HUES64 (cell line): ENCODE measurements at regions not wholly inside any gene's neighbourhood (a gene's known extent, or its start where the extent isn't known, plus 50 kb on each side); places are given as distances from the start of the nearest gene placed in this dataset.

Experiments
- H3K27ac ChIP-seq: 2 replicates; pipeline ENCODE4 v1.7.0; 2013; ENCODE audit warnings: low read depth, low read length, inconsistent platforms
- H3K27me3 ChIP-seq: 2 replicates; pipeline ENCODE4 v1.6.1; 2013; ENCODE audit warnings: mild to moderate bottlenecking, low read length; ENCODE audit not compliant: insufficient read depth
- H3K36me3 ChIP-seq: 2 replicates; pipeline ENCODE4 v1.6.1; 2013; ENCODE audit warnings: mild to moderate bottlenecking, low read length; ENCODE audit not compliant: insufficient read depth
- H3K4me1 ChIP-seq: 2 replicates; pipeline ENCODE4 v1.6.1; 2013; ENCODE audit warnings: mild to moderate bottlenecking, low read length, moderate library complexity; ENCODE audit not compliant: insufficient read depth
- H3K4me3 ChIP-seq: 2 replicates; pipeline ENCODE4 v1.5.1; 2013; ENCODE audit warnings: mild to moderate bottlenecking, low read length, moderate library complexity
- H3K9ac ChIP-seq: 2 replicates; pipeline ENCODE4 v1.6.1; 2013; ENCODE audit warnings: mild to moderate bottlenecking, low read depth, low read length
- H3K9me3 ChIP-seq: 2 replicates; pipeline ENCODE4 v1.6.1; 2013; ENCODE audit warnings: low read depth, low read length; ENCODE audit not compliant: insufficient read depth
- WGBS: fragments of 150-250, 120-280 bp; methylation state at CpG from one replicate; pipeline ENCODE4 v1.1.7; 2013; ENCODE audit warnings: missing lambda C conversion rate; 5-methylcytosine and 5-hydroxymethylcytosine counted together

DNA sequence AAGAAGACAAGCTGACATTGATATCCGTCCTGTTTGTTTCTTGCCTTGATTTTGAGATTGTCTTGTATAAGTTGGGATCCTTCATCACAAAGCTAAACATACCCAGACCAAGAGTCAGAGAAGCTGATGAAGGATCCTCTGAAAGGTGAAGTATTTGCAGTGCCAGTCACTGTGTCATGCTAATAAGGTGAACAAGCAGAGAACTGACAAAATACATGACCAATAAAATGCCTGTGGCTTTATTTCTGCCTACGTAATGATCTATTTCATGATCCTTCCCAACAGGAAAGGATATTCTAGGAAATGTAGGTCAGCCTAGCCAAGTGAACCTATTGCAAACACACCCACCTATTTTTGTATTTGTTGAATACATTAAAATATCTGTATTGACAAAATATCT, 351.3 kb upstream of the CDH9 start:
- H3K4me3 ChIP-seq = no peak overlapping the region
- no peaks in the 10 kb centered on the region for H3K9me3 ChIP-seq
- WGBS = 100% methylated on average over 2 of the region's 2 CpGs
- no peak overlapping the region for H3K27ac ChIP-seq
- H3K4me1 ChIP-seq = peaks cover 7% of the 10 kb centered on the region; the same call in 1 of the 2 replicates
- no peak overlapping the region for H3K9ac ChIP-seq
- no peaks in the 10 kb centered on the region for H3K27me3 ChIP-seq
- H3K36me3 ChIP-seq = no peaks in the 10 kb centered on the region

DNA sequence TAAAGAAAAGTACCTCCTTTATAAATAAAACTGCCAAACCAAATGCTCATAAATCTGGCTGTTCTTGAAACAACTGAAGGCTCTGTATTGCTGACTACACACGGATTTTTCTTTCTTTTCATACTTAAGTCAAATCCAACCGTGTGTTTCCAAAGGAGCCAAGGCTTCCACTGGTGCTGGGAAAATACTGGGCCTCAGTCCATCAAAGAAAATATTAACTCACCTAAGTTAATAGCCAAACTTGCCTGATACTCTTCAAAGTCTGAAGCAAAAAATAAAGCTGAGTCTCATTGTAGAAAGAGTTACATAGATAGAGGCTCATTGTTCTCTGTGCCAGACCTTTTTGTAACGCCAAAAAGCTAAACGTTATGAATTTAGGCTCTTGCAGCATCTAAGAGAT, 350.4 kb upstream of the CDH9 start:
- H3K4me1 ChIP-seq = peaks cover 7% of the 10 kb centered on the region; the same call in 1 of the 2 replicates
- H3K9me3 ChIP-seq = no peaks in the 10 kb centered on the region
- WGBS = 94% methylated on average over 4 of the region's 4 CpGs

DNA sequence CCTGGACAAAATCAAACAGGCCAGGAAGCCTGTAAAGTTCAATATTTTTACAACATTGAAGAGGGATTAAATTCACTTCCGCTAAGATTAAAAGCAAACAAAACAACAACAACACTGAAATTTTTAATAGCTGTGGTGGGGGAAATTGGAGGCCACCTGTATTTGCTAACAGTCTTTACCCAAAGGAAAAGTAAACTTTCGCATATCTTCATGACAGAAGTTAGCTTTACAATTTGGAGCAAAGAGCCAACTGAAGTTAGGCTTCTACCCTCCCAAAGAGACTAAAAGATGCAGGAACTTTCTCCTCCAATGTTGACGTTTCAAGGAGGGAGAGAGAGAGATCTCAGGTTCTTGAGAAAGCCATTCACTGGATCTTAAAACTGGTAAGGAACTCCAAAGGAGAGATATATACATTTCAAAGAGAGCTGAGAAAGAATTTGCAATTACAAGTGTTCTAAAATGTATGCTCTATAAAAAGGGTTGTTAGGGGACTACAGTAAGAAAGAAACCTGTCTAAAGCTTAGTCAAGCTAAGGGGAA, 349.2 kb upstream of the CDH9 start:
- H3K27me3 ChIP-seq = no peaks in the 10 kb centered on the region
- H3K27ac ChIP-seq = no peak overlapping the region; the same call in 1 of the 2 replicates
- peaks cover 7% of the 10 kb centered on the region; the same call in 1 of the 2 replicates for H3K4me1 ChIP-seq
- no peak overlapping the region for H3K9ac ChIP-seq
- no peaks in the 10 kb centered on the region for H3K36me3 ChIP-seq
- no peak overlapping the region for H3K4me3 ChIP-seq
- H3K9me3 ChIP-seq = no peaks in the 10 kb centered on the region
- WGBS = 67% methylated on average over 2 of the region's 3 CpGs

More for the DNA sequence above, 350.4 kb upstream of the CDH9 start:
- Histone ChIP-seq H3K27ac (no peak overlapping the region), H3K9ac (no peak overlapping the region), H3K27me3 (no peaks in the 10 kb centered on the region), H3K4me3 (no peak overlapping the region), H3K36me3 (no peaks in the 10 kb centered on the region)

DNA sequence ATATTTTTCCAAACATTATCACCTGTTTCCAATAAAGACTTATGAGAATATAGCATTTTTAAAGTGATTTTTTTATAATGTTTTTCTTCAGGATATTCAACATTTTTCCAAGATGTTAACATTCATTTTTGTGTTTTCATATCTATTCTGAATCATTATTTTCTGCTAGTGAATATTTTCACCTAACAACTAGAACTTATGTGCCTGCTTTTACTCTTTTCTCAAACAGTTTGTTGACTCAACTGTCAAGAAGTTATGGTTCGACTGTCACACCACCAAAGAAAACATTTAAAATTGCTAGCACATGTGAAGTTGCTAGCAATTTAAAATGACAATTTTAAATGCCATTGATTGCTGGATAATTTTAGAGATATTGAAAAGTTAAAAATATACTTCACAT, 343.3 kb upstream of the CDH9 start:
- Histone ChIP-seq H3K4me1 (no peaks in the 10 kb centered on the region), H3K4me3 (no peak overlapping the region), H3K27me3 (no peaks in the 10 kb centered on the region), H3K27ac (no peak overlapping the region), H3K36me3 (no peaks in the 10 kb centered on the region), H3K9ac (no peak overlapping the region), H3K9me3 (no peaks in the 10 kb centered on the region)
- WGBS = 100% methylated on average over 1 of the region's 1 CpG

- no peaks in the 10 kb centered on the region for H3K36me3 ChIP-seq
- H3K9me3 ChIP-seq = no peaks in the 10 kb centered on the region
- WGBS = 82% methylated on average over 4 of the region's 4 CpGs
- no peak overlapping the region for H3K27ac ChIP-seq
- no peaks in the 10 kb centered on the region for H3K27me3 ChIP-seq
- no peak overlapping the region for H3K9ac ChIP-seq
- H3K4me1 ChIP-seq = no peaks in the 10 kb centered on the region
- no peak overlapping the region for H3K4me3 ChIP-seq
Observed at GRCh38 chr5:27377626-27378025, 339.2 kb upstream of the CDH9 start.

- no peak overlapping the region for H3K27ac ChIP-seq
- no peaks in the 10 kb centered on the region for H3K27me3 ChIP-seq
- H3K36me3 ChIP-seq = no peaks in the 10 kb centered on the region
- H3K4me3 ChIP-seq = no peak overlapping the region
- WGBS = 93% methylated on average over 6 of the region's 6 CpGs
- H3K9ac ChIP-seq = no peak overlapping the region
- no peaks in the 10 kb centered on the region for H3K4me1 ChIP-seq
- no peaks in the 10 kb centered on the region for H3K9me3 ChIP-seq
Observed at GRCh38 chr5:27353970-27354369, 315.6 kb upstream of the CDH9 start.

DNA sequence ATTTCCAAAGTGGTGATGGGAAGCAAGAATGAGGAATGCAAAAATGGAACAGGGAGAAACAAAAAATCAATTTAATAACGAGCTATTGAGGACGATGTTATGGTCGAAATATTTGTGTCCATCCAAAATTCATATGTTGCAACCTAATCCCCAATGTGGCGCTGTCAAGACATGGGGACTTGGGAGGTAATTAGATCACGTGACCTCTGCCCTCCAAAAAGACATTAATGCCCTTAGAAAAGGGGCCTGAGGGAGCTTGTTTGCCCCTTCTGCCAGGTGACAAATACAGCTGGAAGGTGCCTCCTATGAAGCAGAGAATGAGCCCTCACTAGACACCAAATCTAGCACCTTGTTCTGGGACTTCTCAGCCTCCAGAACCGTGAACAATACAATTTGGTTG, 315.2 kb upstream of the CDH9 start:
- H3K4me1 ChIP-seq = no peaks in the 10 kb centered on the region
- WGBS = 96% methylated on average over 6 of the region's 6 CpGs
- H3K36me3 ChIP-seq = no peaks in the 10 kb centered on the region
- no peaks in the 10 kb centered on the region for H3K27me3 ChIP-seq
- no peak overlapping the region for H3K9ac ChIP-seq
- H3K4me3 ChIP-seq = no peak overlapping the region
- no peaks in the 10 kb centered on the region for H3K9me3 ChIP-seq
- no peak overlapping the region for H3K27ac ChIP-seq

GRCh38 chr5:27341342-27341741, 303.0 kb upstream of the CDH9 start:
- H3K9ac ChIP-seq = no peak overlapping the region
- H3K27me3 ChIP-seq = no peaks in the 10 kb centered on the region
- no peak overlapping the region for H3K4me3 ChIP-seq
- peaks cover 7% of the 10 kb centered on the region; the same call in 1 of the 2 replicates for H3K9me3 ChIP-seq
- peaks cover 11% of the 10 kb centered on the region; the same call in 1 of the 2 replicates for H3K4me1 ChIP-seq
- H3K27ac ChIP-seq = no peak overlapping the region
- no peaks in the 10 kb centered on the region for H3K36me3 ChIP-seq

GRCh38 chr5:27336817-27337216, 298.4 kb upstream of the CDH9 start:
- H3K27me3 ChIP-seq = no peaks in the 10 kb centered on the region
- no peak overlapping the region for H3K27ac ChIP-seq
- no peak overlapping the region for H3K9ac ChIP-seq
- WGBS = 95% methylated on average over 1 of the region's 1 CpG
- peaks cover 7% of the 10 kb centered on the region; the same call in 1 of the 2 replicates for H3K9me3 ChIP-seq
- H3K36me3 ChIP-seq = no peaks in the 10 kb centered on the region
- H3K4me1 ChIP-seq = 0 out of 2 replicates have a peak, but pooled peaks cover 3% of the 10 kb centered on the region
- no peak overlapping the region for H3K4me3 ChIP-seq

DNA sequence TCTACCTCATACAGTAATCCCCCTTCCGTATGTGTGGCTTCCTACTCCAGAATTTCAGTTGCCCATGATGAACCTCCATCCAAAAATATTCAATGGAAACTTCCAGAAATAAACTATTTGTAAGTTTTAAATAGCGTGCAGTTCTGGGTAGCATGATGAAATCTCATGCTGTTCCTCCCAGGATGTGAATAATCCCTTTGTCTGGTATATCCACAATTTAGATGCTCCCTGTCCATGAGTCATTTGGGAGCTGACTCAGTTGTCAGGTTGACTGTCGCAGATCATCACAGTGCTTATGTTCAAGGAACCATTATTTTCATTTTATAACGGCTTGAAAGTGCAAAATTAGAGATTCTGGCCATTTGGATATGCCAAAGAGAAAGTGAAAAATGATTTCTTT, 290.1 kb upstream of the CDH9 start:
- Histone ChIP-seq H3K27me3 (no peaks in the 10 kb centered on the region), H3K36me3 (no peaks in the 10 kb centered on the region), H3K4me1 (no peaks in the 10 kb centered on the region), H3K9ac (no peak overlapping the region), H3K4me3 (no peak overlapping the region), H3K27ac (no peak overlapping the region), H3K9me3 (no peaks in the 10 kb centered on the region)
- 95% methylated on average over 4 of the region's 4 CpGs for WGBS

DNA sequence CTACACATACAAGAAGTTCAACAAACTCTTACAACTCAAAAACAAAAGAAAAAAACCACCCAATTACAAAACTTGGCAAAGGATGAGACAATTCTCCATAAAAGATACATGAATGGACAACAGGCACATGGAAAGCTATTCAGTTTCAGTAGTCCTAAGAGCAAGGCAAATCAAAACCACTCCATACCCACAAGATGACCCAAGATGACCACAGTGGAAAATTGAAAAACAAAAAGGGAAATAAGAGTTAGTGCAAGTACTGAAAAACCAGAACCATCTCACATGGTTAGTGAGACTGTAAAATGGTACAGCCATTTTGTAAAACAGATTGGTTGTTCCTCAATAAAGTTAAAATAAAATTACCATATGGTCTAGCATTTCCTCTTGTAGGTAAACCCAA, 287.1 kb upstream of the CDH9 start:
- Histone ChIP-seq H3K9me3 (no peaks in the 10 kb centered on the region), H3K4me3 (no peak overlapping the region), H3K27ac (no peak overlapping the region), H3K27me3 (no peaks in the 10 kb centered on the region), H3K36me3 (no peaks in the 10 kb centered on the region), H3K4me1 (no peaks in the 10 kb centered on the region), H3K9ac (no peak overlapping the region)

- Histone ChIP-seq H3K4me3 (no peak overlapping the region), H3K27ac (no peak overlapping the region), H3K27me3 (no peaks in the 10 kb centered on the region), H3K9me3 (no peaks in the 10 kb centered on the region), H3K4me1 (peaks cover 31% of the 10 kb centered on the region), H3K9ac (no peak overlapping the region), H3K36me3 (no peaks in the 10 kb centered on the region)
- WGBS = 98% methylated on average over 4 of the region's 4 CpGs
Observed at GRCh38 chr5:27318701-27319100, 280.3 kb upstream of the CDH9 start.
